ENCODE measurements at regions not wholly inside any gene's neighbourhood (a gene's known extent, or its start where the extent isn't known, plus 50 kb on each side); places are given as distances from the start of the nearest gene placed in this dataset.

- TF ChIP-seq POLR2A (IDR thresholded peaks at IDR 0.05) (no peak), CTCF (IDR thresholded peaks at IDR 0.05) (no peak)
Measured at GRCh38 chr2:63777816-63778215, 63.9 kb upstream of the UGP2 start.

Data from esophagus squamous epithelium (tissue), 4 donors.